HEK293T (cell line): ENCODE measurements at regions not wholly inside any gene's neighbourhood (a gene's known extent, or its start where the extent isn't known, plus 50 kb on each side); places are given as distances from the start of the nearest gene placed in this dataset.

ENCODE experiments used
- BHLHE40 ChIP-seq: fragments of 450-650 bp; IDR thresholded peaks from 2 replicates; pipeline ENCODE4 v1.6.1; 2016; ENCODE audit warnings: mild to moderate bottlenecking, moderate library complexity, borderline replicate concordance
- SP1 ChIP-seq: fragments of 450-650 bp; IDR thresholded peaks from 2 replicates; pipeline ENCODE4 v1.6.1; 2017
- ZNF384 ChIP-seq: fragments of 450-650 bp; IDR thresholded peaks from 2 replicates; pipeline ENCODE4 v1.6.1; 2016
- TF ChIP-seq, protein P1 (sequence below): fragments of 450-650 bp; IDR thresholded peaks from 2 replicates; pipeline ENCODE4 v1.6.1; 2016

- TF ChIP-seq ZNF384 (no peak), BHLHE40 (no peak), SP1 (no peak)
- TF ChIP-seq, protein P1, sequence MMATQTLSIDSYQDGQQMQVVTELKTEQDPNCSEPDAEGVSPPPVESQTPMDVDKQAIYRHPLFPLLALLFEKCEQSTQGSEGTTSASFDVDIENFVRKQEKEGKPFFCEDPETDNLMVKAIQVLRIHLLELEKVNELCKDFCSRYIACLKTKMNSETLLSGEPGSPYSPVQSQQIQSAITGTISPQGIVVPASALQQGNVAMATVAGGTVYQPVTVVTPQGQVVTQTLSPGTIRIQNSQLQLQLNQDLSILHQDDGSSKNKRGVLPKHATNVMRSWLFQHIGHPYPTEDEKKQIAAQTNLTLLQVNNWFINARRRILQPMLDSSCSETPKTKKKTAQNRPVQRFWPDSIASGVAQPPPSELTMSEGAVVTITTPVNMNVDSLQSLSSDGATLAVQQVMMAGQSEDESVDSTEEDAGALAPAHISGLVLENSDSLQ, result peak; percentile 52
Observed at GRCh38 chr13:104006625-104007075, 940.4 kb upstream of the SLC10A2 start.
